AG10803 (cell line): ENCODE measurements at regions not wholly inside any gene's neighbourhood (a gene's known extent, or its start where the extent isn't known, plus 50 kb on each side); places are given as distances from the start of the nearest gene placed in this dataset.

Source experiments
- DNase-seq: peaks from one replicate; pipeline ENCODE4 v3.0.0; 2010; ENCODE audit warnings: low read depth
- H3K4me3 ChIP-seq: 2 replicates; pipeline ENCODE4 v1.5.1; 2011; ENCODE audit warnings: mild to moderate bottlenecking, low read length, control low read depth
- TF ChIP-seq, protein P1 (sequence below): conservative IDR thresholded peaks from 2 replicates; pipeline ENCODE4 v1.5.1; 2011; ENCODE audit warnings: mild to moderate bottlenecking, low read length, control low read depth, inconsistent platforms

- no peak for DNase-seq
- H3K4me3 ChIP-seq: no peak overlapping the region
- TF ChIP-seq, protein P1, sequence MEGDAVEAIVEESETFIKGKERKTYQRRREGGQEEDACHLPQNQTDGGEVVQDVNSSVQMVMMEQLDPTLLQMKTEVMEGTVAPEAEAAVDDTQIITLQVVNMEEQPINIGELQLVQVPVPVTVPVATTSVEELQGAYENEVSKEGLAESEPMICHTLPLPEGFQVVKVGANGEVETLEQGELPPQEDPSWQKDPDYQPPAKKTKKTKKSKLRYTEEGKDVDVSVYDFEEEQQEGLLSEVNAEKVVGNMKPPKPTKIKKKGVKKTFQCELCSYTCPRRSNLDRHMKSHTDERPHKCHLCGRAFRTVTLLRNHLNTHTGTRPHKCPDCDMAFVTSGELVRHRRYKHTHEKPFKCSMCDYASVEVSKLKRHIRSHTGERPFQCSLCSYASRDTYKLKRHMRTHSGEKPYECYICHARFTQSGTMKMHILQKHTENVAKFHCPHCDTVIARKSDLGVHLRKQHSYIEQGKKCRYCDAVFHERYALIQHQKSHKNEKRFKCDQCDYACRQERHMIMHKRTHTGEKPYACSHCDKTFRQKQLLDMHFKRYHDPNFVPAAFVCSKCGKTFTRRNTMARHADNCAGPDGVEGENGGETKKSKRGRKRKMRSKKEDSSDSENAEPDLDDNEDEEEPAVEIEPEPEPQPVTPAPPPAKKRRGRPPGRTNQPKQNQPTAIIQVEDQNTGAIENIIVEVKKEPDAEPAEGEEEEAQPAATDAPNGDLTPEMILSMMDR: no peak
These were observed 82.0 kb upstream of the AKAP13 start for GRCh38 chr15:85298366-85298765.

DNA sequence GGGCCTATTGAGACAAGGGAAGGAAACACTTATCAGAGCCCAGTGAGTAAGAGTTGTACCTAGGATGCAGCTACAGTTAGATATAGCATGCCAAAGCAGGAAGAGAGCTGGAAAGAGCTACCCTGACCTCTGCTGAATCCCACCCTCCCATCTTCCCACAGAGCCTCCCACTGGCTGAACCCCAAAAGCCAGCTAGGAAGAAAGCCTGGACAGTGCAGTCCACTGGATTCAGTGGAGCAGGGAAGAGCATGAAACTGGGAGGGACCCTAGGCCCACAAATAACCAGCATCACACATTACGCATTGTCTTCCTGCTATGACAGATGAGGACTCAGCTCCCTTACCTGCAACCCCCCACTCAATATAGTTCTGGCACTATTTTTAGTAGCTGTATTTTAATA is 81.5 kb upstream of the AKAP13 start:
- no peak overlapping the region for H3K4me3 ChIP-seq
- DNase-seq: no peak
- TF ChIP-seq, protein P1: no peak

DNA sequence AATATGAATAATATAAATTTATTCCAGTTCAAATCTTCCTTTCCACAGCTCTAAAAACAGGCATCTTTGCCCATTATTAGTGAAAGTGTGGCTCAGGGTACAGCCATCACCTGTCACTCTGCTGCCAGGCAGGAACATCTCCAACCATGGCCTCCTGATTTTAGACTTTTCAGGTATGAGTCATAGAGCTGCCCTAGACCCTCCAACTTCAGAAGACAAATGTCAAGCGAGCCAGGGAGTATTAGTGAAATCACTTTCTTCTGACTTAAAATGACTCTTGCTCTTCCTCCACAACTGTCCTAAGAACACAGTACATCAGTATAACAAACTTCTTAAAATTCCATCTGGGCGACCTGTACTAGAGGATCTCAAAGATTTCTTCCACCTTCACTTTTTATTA is 78.1 kb upstream of the AKAP13 start:
- H3K4me3 ChIP-seq: no peak overlapping the region
- TF ChIP-seq, protein P1: no peak
- DNase-seq: no peak

- H3K4me3 ChIP-seq: no peak overlapping the region
- TF ChIP-seq, protein P1: no peak
These were observed 75.4 kb upstream of the AKAP13 start for GRCh38 chr15:85305050-85305449.

DNA sequence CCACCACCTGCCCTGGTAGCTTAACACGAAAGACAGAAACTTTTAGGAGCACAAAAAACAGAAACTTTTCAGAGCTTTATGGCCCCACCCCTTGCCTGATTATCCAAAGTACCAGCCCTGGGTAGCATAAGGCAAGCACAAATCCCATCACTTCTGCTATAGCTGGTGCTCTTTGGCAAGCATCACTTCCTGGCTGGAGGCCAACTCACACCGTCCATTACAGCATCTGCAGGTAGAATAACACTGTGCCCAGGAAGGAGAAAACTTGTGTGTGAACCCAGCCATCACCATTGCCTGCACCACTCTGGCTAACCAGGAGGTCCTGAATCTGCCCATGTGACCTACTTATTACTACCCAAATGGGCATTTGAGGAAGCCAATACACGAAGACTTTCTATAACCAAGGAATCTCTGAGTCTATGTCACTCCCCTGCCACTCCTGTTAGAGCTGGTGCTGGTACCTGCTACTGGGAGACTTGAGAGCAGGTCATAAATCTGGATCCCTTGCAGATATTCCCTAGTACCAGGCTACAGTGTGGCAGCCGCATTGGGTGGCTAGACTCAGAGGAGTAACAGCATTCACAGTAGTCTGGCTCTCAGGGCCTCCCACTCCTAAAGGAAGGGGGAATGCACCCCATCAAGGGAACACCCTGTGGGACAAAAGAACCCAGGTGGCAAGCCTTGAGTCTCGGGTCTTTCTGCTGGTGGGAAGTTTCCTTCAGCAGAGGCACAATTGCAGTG is 73.3 kb upstream of the AKAP13 start:
- no peak overlapping the region for H3K4me3 ChIP-seq
- TF ChIP-seq, protein P1: no peak
- no peak for DNase-seq

More at GRCh38 chr15:85305050-85305449, 75.4 kb upstream of the AKAP13 start:
- DNase-seq: no peak

GRCh38 chr15:85307687-85308045 is 72.7 kb upstream of the AKAP13 start:
- no peak for DNase-seq
- TF ChIP-seq, protein P1: no peak
- no peak overlapping the region for H3K4me3 ChIP-seq

DNA sequence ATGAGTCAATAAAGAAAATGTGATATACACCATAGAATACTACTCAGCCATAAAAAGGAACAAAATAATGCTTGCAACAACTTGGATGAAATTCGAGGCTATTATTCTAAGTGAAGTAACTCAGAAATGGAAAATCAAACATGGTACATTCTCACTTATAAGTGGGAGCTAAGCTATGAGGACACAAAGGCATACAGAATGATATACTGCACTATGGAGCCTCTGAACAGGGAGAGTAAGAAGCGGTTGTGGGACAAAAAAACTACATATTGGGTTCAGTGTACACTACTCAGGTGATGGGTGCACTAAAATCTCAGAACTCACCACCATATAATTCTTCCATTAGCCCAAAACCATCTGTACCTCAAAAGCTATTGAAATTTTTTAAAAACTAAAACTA is 68.8 kb upstream of the AKAP13 start:
- no peak for DNase-seq
- TF ChIP-seq, protein P1: no peak
- H3K4me3 ChIP-seq: no peak overlapping the region
